Naive B cell (primary cell): ENCODE measurements at regions not wholly inside any gene's neighbourhood (a gene's known extent, or its start where the extent isn't known, plus 50 kb on each side); places are given as distances from the start of the nearest gene placed in this dataset.

Experiments used
- ATAC-seq, 2 donors: fragments of 150-1000 bp; cut with Tn5 transposase; 2 replicates each; pipeline ENCODE4 v1.10.0; 2021; ENCODE audit warnings: low read depth in 2 of 2, mild to moderate bottlenecking in 2 of 2, moderate library complexity in 2 of 2
- DNase-seq: peaks from one replicate; pipeline ENCODE4 v3.0.0; 2022
- H3K27ac Mint-ChIP-seq, 6 donors: one replicate each; pipeline ENCODE4 v1.8.0; 2020 to 2022; ENCODE audit warnings: mild to moderate bottlenecking in 6 of 6, mixed read lengths in 6 of 6, moderate library complexity in 5 of 6, inconsistent platforms in 2 of 6
- H3K27me3 Mint-ChIP-seq, 3 donors: one replicate each; pipeline ENCODE4 v1.8.0; 2021 to 2022; ENCODE audit warnings: mixed read lengths in 3 of 3, mild to moderate bottlenecking in 1 of 3
- H3K36me3 Mint-ChIP-seq, 2 donors: one replicate each; pipeline ENCODE4 v1.8.0; 2020 to 2022; ENCODE audit warnings: mixed read lengths in 2 of 2, inconsistent platforms in 1 of 2, mild to moderate bottlenecking in 1 of 2
- H3K4me1 Mint-ChIP-seq, 3 donors: one replicate each; pipeline ENCODE4 v1.8.0; 2020 to 2022; ENCODE audit warnings: mixed read lengths in 3 of 3, inconsistent platforms in 1 of 3, mild to moderate bottlenecking in 1 of 3, moderate library complexity in 1 of 3
- H3K4me3 Mint-ChIP-seq, 8 donors: one replicate each; pipeline ENCODE4 v1.8.0; 2020 to 2022; ENCODE audit warnings: mild to moderate bottlenecking in 8 of 8, mixed read lengths in 8 of 8, moderate library complexity in 8 of 8, inconsistent platforms in 2 of 8
- H3K9me3 Mint-ChIP-seq, 7 donors: one replicate each; pipeline ENCODE4 v1.8.0; 2020 to 2022; ENCODE audit warnings: mixed read lengths in 7 of 7, mild to moderate bottlenecking in 5 of 7, inconsistent platforms in 2 of 7, moderate library complexity in 1 of 7

DNA sequence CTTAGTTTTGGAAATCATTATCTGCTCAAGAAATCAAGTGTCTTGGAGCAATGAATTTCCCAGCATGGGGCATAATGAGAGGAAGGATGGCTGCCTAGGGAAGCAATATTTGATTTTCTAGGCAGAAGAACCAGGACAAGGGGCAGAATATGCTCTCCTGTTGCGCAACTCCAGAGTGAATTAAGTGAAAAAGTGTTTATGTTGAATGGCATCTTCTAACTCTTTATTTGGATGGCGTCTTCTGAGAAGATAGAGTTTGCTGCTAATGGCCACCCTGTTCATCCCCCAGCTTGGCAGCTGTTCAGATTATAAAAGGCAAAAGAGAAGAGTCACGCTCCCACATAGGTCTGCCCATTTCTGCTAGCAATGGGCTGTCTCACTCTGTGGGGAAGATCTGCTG lies 1278.1 kb downstream of the AACS start:
- ATAC-seq (no peak), DNase-seq (no peak)
- Mint-ChIP-seq H3K4me3 (no peak overlapping the region), H3K9me3 (peaks cover 2 to 14% (median 6%) of the 10 kb centered on the region in 7 donors), H3K27me3 (no peaks in the 10 kb centered on the region), H3K4me1 (no peaks in the 10 kb centered on the region), H3K27ac (no peak overlapping the region), H3K36me3 (peaks cover 0 to 7% of the 10 kb centered on the region in 2 donors)

DNA sequence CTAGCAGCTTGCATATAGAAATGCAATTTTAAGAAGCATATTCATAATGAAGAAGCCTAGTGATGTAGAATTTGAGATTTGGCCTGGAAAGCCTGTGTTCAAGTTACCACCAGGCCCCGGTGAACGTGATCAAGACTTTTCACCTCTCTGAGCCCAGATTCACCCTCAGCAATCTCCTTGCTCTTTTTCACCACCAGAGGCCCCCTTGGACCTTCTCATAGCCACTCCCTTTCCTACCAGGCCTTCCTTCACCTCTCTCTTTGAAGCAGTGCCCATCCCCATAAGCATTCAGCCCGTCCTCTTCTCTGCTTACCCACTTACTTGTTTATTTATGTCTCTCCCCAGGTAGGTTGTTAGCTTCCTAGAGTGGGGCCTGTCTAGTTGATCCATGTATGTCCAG lies 1280.9 kb downstream of the AACS start:
- no peak for ATAC-seq
- H3K36me3 Mint-ChIP-seq, result no peaks in the 10 kb centered on the region

DNA sequence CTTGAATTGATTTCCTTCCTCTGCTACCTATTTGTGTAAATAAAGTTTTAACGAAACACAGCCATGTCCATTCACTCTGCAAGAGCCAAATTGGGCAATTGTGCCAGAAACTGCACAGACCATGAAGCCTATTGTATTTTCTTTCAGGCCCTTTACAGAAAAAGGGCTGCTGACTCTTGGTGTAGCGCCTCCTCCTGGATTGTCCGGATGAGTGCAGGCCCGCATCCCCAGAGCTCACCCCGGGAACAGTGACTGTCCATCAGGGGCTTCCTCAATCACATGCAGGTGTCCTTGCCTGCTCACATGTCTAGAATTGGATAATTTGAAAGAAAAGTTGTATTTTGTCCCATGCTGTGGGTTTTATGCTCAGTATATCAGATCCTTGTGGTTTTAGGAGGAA lies 1282.2 kb downstream of the AACS start:
- Mint-ChIP-seq H3K27ac (no peak overlapping the region), H3K4me1 (no peaks in the 10 kb centered on the region), H3K4me3 (no peak overlapping the region), H3K36me3 (no peaks in the 10 kb centered on the region), H3K9me3 (peaks cover 0 to 10% (median 3%) of the 10 kb centered on the region in 7 donors), H3K27me3 (no peaks in the 10 kb centered on the region)
- DNase-seq (no peak), ATAC-seq (no peak)

More for the DNA sequence above, 1280.9 kb downstream of the AACS start:
- Mint-ChIP-seq H3K9me3 (peaks cover 2 to 10% (median 4%) of the 10 kb centered on the region in 7 donors), H3K27me3 (no peaks in the 10 kb centered on the region), H3K4me1 (no peaks in the 10 kb centered on the region), H3K27ac (no peak overlapping the region), H3K4me3 (no peak overlapping the region)
- DNase-seq, result no peak

DNA sequence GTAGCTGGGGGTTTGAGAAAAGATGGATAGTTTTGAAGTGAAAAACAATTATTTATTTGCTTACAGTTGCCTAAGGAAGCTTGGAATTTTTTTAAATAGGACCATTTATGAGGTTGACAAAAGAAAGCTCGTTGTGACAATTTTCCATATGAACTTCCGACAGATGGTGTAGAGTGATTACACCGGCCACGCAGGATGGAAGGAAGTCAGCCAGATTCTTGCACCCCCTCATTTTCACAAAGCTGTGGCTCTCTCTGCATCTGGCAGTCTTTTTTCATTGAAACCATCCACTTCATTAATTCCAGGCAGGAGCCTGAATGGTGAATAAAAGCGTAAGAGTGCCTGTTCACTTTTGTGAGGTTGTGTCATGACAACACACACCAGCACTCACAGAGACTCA lies 1284.1 kb downstream of the AACS start:
- DNase-seq, result no peak
- no peak overlapping the region for H3K4me3 Mint-ChIP-seq
- peaks cover 0 to 19% (median 4%) of the 10 kb centered on the region in 7 donors for H3K9me3 Mint-ChIP-seq
- H3K4me1 Mint-ChIP-seq, result no peaks in the 10 kb centered on the region
- H3K27me3 Mint-ChIP-seq, result no peaks in the 10 kb centered on the region
- H3K27ac Mint-ChIP-seq, result no peak overlapping the region
- no peak for ATAC-seq
- H3K36me3 Mint-ChIP-seq, result no peaks in the 10 kb centered on the region

DNA sequence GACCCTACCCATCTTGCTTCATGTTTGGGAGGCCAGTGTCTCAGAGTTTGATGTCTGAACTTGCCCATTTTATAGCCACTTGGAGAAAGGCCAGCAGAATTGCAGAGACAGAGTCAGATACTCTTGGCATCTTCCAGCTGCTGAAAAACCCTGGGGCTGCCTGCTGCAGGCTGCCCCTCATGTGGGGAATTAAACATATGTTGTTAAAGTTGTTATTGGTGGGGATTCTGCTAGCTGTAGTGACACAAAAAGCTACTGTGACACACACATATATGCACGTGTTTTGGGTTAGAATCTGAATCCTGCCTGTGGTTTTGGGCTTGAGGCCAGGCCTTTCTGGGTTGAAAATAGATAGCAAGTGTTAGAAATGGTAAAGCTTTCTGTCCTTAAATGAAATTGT lies 1288.4 kb downstream of the AACS start:
- no peaks in the 10 kb centered on the region for H3K27me3 Mint-ChIP-seq
- no peak overlapping the region for H3K27ac Mint-ChIP-seq
- H3K9me3 Mint-ChIP-seq, result peaks cover 1 to 24% (median 7%) of the 10 kb centered on the region in 7 donors
- H3K4me1 Mint-ChIP-seq, result no peaks in the 10 kb centered on the region
- no peaks in the 10 kb centered on the region for H3K36me3 Mint-ChIP-seq
- H3K4me3 Mint-ChIP-seq, result no peak overlapping the region
- ATAC-seq (no peak), DNase-seq (no peak)

DNA sequence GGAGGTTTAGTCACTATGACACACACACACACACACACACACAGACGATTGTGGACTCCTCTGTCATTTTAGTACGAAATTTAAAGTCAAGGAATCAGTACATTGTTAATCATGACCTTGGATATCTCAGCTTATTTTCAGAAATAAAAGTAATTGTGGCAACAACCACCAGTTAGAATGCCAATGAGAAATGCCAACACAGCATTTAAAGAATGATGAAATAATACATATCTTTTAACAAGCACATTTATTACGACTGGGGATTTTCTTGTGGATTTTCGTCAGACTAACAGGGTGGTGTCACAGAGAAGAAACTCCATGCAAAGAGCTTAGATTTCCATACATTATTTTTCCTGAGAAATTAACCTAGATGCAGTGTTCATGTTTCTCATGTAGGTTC lies 1289.4 kb downstream of the AACS start:
- ATAC-seq (no peak), DNase-seq (no peak)
- Mint-ChIP-seq H3K36me3 (no peaks in the 10 kb centered on the region), H3K9me3 (peaks cover 3 to 24% (median 8%) of the 10 kb centered on the region in 7 donors), H3K27me3 (no peaks in the 10 kb centered on the region), H3K27ac (no peak overlapping the region), H3K4me1 (no peaks in the 10 kb centered on the region), H3K4me3 (no peak overlapping the region)

DNA sequence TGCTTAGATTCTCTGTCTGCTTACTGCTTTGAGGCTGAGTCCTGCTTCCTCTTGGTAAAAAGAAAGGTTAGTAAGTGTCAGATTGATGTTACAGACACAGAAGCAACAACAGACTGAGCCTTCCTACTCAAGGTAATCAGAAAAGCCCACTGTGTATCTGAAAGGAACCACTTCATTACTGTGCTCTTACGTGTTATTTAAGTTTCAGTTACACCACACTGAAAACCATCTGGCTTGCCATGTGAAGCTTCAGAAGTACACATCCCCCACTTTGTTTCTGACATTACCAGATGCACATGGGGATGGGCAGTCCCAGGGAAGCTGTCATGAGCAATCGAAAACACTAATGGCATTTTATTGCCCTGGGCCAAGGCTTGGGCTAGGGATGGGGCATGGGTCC lies 1290.1 kb downstream of the AACS start:
- ATAC-seq (no peak), DNase-seq (no peak)
- Mint-ChIP-seq H3K4me3 (no peak overlapping the region), H3K4me1 (no peaks in the 10 kb centered on the region), H3K9me3 (peaks cover 3 to 24% (median 8%) of the 10 kb centered on the region in 7 donors), H3K36me3 (no peaks in the 10 kb centered on the region), H3K27ac (no peak overlapping the region), H3K27me3 (no peaks in the 10 kb centered on the region)

DNA sequence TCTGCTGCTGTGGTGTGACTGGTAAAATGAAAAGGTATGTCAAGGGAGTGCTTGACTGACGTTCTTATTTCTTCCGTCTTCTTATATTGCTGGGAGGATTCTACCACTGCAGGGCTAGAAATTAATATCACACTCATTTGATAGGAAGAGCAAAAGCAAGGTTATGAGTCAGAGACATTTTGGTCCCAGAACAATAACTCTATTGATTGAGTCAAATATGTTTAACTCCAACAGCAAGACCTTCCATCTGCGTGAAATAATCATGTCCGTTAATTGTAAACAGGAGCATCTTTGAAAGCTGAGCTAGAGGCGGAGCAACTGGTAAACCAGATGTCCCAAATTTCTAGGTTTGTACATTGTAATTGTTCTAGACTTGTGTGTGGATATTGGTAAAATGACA lies 1293.6 kb downstream of the AACS start:
- no peaks in the 10 kb centered on the region for H3K36me3 Mint-ChIP-seq
- DNase-seq (no peak), ATAC-seq (no peak)
- H3K4me1 Mint-ChIP-seq, result no peaks in the 10 kb centered on the region
- H3K4me3 Mint-ChIP-seq, result no peak overlapping the region
- H3K9me3 Mint-ChIP-seq, result peaks cover 6 to 29% (median 8%) of the 10 kb centered on the region in 7 donors
- H3K27me3 Mint-ChIP-seq, result no peaks in the 10 kb centered on the region
- no peak overlapping the region for H3K27ac Mint-ChIP-seq

DNA sequence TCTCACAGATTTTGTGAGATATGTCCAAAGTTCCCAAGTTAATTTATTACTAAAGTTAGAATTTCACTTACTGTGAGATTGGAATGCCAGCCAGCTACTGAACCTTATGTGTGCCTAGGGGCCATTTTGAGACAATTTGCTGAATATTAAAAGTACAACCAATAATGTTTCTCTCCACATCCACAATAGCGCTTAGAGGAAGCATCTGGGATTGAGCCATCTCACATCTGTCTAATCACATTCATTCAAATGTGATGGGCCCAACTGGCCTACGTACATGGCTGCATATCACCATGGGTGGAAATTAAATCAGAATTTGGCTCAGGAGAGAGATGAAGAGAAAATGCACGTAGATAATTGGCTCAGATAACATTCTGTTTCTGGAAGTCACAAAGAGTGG lies 1294.0 kb downstream of the AACS start:
- Mint-ChIP-seq H3K9me3 (peaks cover 5 to 25% (median 7%) of the 10 kb centered on the region in 7 donors), H3K4me3 (no peak overlapping the region), H3K36me3 (no peaks in the 10 kb centered on the region), H3K27ac (no peak overlapping the region), H3K4me1 (no peaks in the 10 kb centered on the region), H3K27me3 (no peaks in the 10 kb centered on the region)
- no peak for ATAC-seq
- DNase-seq, result no peak

DNA sequence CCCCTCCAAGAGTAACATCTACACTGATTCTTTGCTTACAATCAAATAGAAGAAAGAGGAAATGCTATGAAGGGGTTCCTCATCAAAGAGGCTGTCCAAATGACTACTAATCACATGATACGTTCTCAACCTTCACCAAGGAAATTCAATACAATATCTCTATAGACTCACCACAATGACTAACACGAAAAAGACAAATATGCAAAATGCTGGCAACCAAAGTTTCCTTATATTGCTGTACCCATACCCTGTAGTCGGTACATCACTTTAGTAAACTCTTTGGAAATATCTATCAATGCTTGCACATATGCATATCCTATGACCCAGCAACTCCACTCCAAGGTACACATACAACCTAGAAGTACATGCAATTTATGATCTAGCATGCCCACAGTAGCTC lies 1296.6 kb downstream of the AACS start:
- ATAC-seq (no peak), DNase-seq (no peak)
- H3K9me3 Mint-ChIP-seq, result peaks cover 0 to 11% (median 6%) of the 10 kb centered on the region in 7 donors
- H3K36me3 Mint-ChIP-seq, result no peaks in the 10 kb centered on the region
- H3K27me3 Mint-ChIP-seq, result no peaks in the 10 kb centered on the region
- no peak overlapping the region for H3K4me3 Mint-ChIP-seq
- no peak overlapping the region for H3K27ac Mint-ChIP-seq
- H3K4me1 Mint-ChIP-seq, result no peaks in the 10 kb centered on the region

DNA sequence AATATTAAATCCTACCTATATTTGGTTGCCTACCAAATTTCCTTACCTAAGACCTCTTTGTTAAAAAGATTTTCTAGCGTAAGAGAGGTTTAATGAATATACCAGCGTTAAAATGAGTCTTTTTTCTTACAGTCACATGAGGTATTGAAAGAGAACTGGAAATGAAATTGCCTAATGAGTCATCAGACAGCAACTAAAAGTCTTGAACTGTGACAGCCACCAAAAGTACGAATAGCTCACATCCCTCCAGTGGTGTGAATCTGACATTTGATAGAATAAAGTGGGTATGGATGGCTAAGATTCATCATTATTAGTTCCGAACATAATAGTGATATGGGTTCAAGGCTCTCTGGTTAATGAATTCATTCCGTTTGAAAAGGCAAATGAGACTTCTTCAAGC lies 1297.3 kb downstream of the AACS start:
- Mint-ChIP-seq H3K27ac (no peak overlapping the region), H3K27me3 (no peaks in the 10 kb centered on the region), H3K4me3 (no peak overlapping the region), H3K36me3 (no peaks in the 10 kb centered on the region), H3K4me1 (no peaks in the 10 kb centered on the region), H3K9me3 (peaks cover 0 to 8% (median 6%) of the 10 kb centered on the region in 7 donors)
- DNase-seq (no peak), ATAC-seq (no peak)

DNA sequence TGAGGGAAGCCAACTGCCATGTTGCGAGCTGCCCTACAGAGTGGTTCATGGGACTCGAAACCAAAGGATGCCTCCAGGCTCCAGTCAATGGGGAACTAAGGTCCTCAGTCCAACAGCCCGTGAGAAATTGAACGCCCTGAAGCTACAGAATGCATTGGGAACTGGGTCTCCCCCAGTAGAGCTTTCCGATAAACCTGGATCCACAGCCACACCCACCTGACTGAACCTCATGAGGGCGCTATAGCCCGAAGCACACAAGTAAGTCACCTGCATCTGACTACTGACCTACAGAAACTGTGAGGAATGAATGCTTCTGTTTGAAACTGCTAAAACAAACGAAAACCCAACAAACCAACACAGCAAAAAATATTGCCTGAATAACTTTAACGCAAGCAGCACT lies 1297.7 kb downstream of the AACS start:
- no peaks in the 10 kb centered on the region for H3K36me3 Mint-ChIP-seq
- no peaks in the 10 kb centered on the region for H3K4me1 Mint-ChIP-seq
- no peak for ATAC-seq
- H3K27me3 Mint-ChIP-seq, result no peaks in the 10 kb centered on the region
- no peak for DNase-seq
- H3K27ac Mint-ChIP-seq, result no peak overlapping the region
- H3K4me3 Mint-ChIP-seq, result no peak overlapping the region
- H3K9me3 Mint-ChIP-seq, result peaks cover 0 to 8% (median 6%) of the 10 kb centered on the region in 7 donors

DNA sequence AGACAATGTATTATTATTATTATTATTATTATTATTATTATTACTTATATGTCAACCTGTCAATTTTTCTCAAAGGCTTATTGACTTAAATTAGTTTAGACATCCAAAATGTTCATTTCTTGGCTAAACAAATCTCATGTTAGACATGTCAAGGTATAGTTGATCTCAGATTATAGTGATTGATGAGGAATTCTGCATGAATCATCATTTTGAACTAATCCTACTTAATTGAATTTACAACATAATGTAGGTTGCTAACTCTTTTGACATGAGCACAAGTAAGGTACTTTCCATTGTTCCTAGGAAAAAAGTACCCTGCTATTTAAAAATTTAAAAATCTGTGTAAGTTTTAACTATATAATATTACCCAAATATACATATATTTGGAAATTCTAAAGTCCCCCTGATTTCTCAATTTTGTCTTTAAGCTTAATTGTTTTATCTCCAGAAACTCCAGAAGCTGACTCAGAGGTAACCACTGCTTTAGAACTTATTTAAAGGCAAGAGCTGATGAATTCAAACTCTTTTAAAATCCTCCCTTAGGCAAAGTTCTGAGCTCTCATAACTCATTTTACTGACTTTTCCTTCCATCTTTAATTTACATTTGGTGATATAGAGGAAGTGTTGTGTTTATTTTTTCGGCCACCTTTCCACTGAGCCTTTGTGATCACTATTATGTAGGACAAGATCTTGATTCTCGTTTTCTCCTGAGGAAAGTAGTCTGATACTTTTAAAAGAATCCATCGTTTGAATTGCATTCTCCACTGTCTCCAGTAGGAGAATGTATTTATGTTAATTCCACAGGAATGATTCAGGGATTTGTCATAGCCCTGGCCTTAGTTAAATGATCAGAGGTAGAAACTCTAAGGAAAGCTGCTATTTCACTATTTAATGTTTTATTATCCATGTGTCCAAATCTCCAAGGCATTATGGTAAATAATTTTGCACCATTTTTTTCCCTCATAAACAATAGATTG lies 1304.5 kb downstream of the AACS start:
- ATAC-seq, result no peak
- H3K9me3 Mint-ChIP-seq, result peaks cover 0 to 8% (median 2%) of the 10 kb centered on the region in 7 donors

DNA sequence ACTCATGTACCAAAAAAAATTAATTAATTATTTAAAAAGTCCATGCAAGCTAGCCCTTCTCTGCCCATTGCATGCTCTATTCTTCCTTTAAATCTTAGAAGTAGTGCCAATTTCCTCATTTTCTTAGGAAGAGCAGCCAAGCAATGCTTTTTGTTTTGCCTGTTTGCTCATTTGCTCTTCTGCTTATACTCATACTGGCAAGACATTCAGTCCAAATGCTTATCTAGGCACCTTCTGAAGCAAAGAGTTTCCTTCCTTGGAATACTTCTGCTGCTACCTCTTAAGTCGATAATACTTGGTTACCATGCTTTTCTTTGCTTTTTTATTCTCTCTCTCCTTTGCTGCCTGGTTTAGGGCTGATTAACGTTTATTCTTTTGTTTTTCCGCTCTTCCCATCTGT lies 1318.3 kb downstream of the AACS start:
- Mint-ChIP-seq H3K4me1 (no peaks in the 10 kb centered on the region), H3K4me3 (no peak overlapping the region), H3K36me3 (no peaks in the 10 kb centered on the region), H3K27me3 (no peaks in the 10 kb centered on the region), H3K9me3 (peaks cover 5 to 27% (median 13%) of the 10 kb centered on the region in 7 donors), H3K27ac (no peak overlapping the region)
- DNase-seq, result no peak
- ATAC-seq, result no peak

More for the DNA sequence above, 1304.5 kb downstream of the AACS start:
- Mint-ChIP-seq H3K4me3 (no peak overlapping the region), H3K27ac (no peak overlapping the region), H3K36me3 (no peaks in the 10 kb centered on the region), H3K27me3 (peaks cover 0 to 5% (median 0%) of the 10 kb centered on the region in 3 donors), H3K4me1 (no peaks in the 10 kb centered on the region)
- no peak for DNase-seq
